ENCODE measurements at regions not wholly inside any gene's neighbourhood (a gene's known extent, or its start where the extent isn't known, plus 50 kb on each side); places are given as distances from the start of the nearest gene placed in this dataset.

DNA sequence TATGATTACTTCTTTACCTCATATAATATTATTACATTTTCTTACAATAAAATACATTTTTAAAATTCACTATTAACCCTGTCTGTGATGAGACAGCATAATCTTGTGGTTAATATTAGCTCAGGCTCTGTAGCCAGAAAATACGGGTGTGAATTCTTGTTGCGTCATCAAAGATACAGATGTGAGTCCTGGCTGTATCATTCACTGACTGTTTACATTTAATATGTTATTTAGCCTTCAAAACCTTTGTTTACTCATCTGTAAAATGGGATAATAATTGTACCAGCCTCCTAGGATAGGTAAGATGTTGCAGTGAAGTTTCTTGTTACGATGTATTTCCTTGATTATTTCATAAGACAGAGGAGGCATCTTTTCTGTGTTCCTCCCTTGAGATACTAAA, 184.7 kb upstream of the PRPS1L1 start:
- TF ChIP-seq EP300 (IDR thresholded peaks at IDR 0.05; ENCODE audit: borderline replicate concordance) (no peak), RAD21 (IDR thresholded peaks at IDR 0.05; ENCODE audit: low read depth) (no peak), ZBTB7A (IDR thresholded peaks at IDR 0.05; ENCODE audit: low read depth) (no peak), EGR1 (IDR thresholded peaks at IDR 0.05) (no peak), NFIC (IDR thresholded peaks at IDR 0.05) (no peak), TAF1 (IDR thresholded peaks at IDR 0.05; ENCODE audit: low read depth) (no peak), TEAD4 (IDR thresholded peaks at IDR 0.05) (no peak), CEBPB (IDR thresholded peaks at IDR 0.05) (no peak), CREB1 (IDR thresholded peaks at IDR 0.05; ENCODE audit: low read depth) (no peak)
- TF ChIP-seq, protein P1, sequence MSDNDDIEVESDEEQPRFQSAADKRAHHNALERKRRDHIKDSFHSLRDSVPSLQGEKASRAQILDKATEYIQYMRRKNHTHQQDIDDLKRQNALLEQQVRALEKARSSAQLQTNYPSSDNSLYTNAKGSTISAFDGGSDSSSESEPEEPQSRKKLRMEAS (IDR thresholded peaks at IDR 0.05), result no peak
- TF ChIP-seq, protein P2, sequence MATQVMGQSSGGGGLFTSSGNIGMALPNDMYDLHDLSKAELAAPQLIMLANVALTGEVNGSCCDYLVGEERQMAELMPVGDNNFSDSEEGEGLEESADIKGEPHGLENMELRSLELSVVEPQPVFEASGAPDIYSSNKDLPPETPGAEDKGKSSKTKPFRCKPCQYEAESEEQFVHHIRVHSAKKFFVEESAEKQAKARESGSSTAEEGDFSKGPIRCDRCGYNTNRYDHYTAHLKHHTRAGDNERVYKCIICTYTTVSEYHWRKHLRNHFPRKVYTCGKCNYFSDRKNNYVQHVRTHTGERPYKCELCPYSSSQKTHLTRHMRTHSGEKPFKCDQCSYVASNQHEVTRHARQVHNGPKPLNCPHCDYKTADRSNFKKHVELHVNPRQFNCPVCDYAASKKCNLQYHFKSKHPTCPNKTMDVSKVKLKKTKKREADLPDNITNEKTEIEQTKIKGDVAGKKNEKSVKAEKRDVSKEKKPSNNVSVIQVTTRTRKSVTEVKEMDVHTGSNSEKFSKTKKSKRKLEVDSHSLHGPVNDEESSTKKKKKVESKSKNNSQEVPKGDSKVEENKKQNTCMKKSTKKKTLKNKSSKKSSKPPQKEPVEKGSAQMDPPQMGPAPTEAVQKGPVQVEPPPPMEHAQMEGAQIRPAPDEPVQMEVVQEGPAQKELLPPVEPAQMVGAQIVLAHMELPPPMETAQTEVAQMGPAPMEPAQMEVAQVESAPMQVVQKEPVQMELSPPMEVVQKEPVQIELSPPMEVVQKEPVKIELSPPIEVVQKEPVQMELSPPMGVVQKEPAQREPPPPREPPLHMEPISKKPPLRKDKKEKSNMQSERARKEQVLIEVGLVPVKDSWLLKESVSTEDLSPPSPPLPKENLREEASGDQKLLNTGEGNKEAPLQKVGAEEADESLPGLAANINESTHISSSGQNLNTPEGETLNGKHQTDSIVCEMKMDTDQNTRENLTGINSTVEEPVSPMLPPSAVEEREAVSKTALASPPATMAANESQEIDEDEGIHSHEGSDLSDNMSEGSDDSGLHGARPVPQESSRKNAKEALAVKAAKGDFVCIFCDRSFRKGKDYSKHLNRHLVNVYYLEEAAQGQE (IDR thresholded peaks at IDR 0.05; ENCODE audit: low read depth), result no peak

DNA sequence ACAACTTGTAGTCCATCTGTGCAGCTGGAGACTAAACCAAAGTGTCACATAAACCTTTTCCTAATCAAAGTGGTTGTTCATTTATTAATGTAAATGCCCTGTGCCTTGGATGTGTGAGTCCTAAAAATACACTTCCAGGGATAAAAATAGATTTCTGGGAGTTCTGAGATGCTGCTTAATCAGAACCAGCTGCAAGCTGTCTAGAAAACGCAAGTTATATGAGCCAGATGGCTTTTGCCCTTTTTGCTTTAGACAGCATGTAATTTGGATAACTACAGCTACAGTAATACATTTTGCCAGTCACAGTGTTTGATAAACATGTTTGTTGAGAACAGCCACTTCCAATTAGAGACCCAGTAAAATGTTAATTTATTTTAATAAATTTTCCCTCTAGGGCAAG, 185.1 kb upstream of the PRPS1L1 start:
- TF ChIP-seq TEAD4 (IDR thresholded peaks at IDR 0.05) (no peak), TAF1 (IDR thresholded peaks at IDR 0.05; ENCODE audit: low read depth) (no peak), CREB1 (IDR thresholded peaks at IDR 0.05; ENCODE audit: low read depth) (no peak), CEBPB (IDR thresholded peaks at IDR 0.05) (no peak), EP300 (IDR thresholded peaks at IDR 0.05; ENCODE audit: borderline replicate concordance) (no peak), TCF12 (IDR thresholded peaks at IDR 0.05; ENCODE audit: low read depth) (no peak), RAD21 (IDR thresholded peaks at IDR 0.05; ENCODE audit: low read depth) (no peak), FOXM1 (IDR thresholded peaks at IDR 0.05; ENCODE audit: borderline replicate concordance, low read depth) (no peak), NFIC (IDR thresholded peaks at IDR 0.05) (no peak), YY1 (IDR thresholded peaks at IDR 0.05; ENCODE audit: low read depth) (no peak), EGR1 (IDR thresholded peaks at IDR 0.05) (no peak)
- TF ChIP-seq, protein P2 (IDR thresholded peaks at IDR 0.05; ENCODE audit: low read depth), result no peak
- TF ChIP-seq, protein P3, sequence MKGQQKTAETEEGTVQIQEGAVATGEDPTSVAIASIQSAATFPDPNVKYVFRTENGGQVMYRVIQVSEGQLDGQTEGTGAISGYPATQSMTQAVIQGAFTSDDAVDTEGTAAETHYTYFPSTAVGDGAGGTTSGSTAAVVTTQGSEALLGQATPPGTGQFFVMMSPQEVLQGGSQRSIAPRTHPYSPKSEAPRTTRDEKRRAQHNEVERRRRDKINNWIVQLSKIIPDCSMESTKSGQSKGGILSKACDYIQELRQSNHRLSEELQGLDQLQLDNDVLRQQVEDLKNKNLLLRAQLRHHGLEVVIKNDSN (IDR thresholded peaks at IDR 0.05), result no peak
- TF ChIP-seq, protein P1 (IDR thresholded peaks at IDR 0.05), result no peak

DNA sequence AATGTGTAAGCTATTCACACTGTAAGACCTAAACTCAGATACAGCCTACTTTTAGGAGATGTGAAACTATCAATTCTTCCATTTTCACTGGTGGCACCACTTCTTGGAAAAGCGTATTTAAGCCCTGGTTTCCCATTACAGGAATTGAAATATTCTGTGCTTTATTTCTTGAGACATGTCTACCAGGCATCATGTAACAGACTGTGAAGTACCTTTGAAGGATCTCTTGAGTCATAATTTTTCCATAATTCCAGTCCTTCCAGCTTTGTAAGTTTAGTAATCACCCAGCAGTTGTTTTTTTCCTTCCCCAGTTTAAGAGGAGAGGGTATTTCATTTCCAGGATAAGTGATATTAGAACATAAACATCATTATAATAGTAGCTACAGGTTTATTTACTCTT, 186.0 kb upstream of the PRPS1L1 start:
- TF ChIP-seq, protein P3 (IDR thresholded peaks at IDR 0.05), result no peak
- TF ChIP-seq CREB1 (IDR thresholded peaks at IDR 0.05; ENCODE audit: low read depth), result no peak
- TF ChIP-seq NFIC (IDR thresholded peaks at IDR 0.05), result no peak
- no peak for TF ChIP-seq TAF1 (IDR thresholded peaks at IDR 0.05; ENCODE audit: low read depth)
- no peak for TF ChIP-seq TCF12 (IDR thresholded peaks at IDR 0.05; ENCODE audit: low read depth)
- no peak for TF ChIP-seq FOXM1 (IDR thresholded peaks at IDR 0.05; ENCODE audit: borderline replicate concordance, low read depth)
- TF ChIP-seq EGR1 (IDR thresholded peaks at IDR 0.05), result no peak
- TF ChIP-seq, protein P1 (IDR thresholded peaks at IDR 0.05), result no peak
- TF ChIP-seq CEBPB (IDR thresholded peaks at IDR 0.05), result no peak

DNA sequence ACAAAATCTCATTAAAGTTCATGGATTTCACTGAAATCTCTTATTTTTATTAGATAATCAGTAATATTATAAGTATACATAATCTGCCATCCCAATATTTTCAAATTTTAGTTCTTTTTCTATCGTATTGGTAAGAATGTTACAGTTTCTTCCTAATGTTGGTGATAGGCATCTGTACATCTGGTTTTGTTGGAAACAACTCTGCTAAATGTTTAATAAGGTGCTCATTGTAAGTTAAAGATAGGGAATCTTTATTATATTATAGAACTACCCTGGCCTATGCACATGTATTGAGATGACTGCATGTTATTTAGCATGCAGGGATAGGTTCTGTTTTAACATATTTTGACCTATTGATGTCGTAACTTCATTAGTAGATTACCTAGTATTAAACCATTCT, 188.6 kb upstream of the PRPS1L1 start:
- no peak for TF ChIP-seq YY1 (IDR thresholded peaks at IDR 0.05; ENCODE audit: low read depth)

DNA sequence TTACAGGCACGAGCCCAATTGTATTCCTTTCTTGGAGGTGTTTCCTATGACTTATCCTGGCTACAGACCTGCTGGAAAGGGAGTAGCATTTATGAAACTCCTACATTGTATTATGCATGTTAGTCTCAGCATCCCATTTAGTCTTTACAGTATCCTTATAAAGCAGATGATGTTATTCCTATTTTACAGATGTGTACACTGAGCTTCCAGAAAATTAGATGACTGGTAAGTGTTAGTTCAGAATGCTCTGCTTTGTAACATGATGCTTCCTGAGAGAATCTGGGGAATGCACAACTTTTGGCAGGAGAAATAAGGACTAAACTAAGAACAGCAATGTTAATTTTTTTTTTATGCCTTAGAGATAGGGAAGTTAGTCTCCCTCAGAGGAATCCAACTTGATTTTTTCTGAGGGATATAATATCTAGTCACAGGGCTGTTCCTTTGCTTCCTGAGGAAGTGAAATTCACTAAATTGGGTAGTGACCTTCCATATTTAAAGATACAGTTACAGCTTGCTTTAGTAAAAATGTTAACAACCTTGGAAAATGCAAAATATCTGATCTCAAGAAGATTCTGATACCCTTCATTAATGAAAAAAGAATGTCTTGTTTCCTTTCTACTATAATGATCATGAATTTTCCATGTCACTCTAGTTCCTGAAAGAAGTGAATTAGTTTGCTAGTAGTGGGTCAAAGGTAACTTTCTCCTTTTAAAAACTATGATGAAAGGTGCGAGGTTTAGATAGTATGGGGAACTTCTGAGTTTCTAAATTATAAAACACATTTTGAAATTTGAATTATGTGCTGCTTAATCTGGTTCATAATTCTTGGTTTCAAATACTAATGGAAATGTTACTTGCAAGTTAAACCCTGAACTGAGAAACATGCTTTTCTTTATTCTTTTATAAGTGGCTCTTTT, 194.0 kb upstream of the PRPS1L1 start:
- TF ChIP-seq, protein P1 (IDR thresholded peaks at IDR 0.05), result no peak
- TF ChIP-seq EGR1 (IDR thresholded peaks at IDR 0.05), result no peak

DNA sequence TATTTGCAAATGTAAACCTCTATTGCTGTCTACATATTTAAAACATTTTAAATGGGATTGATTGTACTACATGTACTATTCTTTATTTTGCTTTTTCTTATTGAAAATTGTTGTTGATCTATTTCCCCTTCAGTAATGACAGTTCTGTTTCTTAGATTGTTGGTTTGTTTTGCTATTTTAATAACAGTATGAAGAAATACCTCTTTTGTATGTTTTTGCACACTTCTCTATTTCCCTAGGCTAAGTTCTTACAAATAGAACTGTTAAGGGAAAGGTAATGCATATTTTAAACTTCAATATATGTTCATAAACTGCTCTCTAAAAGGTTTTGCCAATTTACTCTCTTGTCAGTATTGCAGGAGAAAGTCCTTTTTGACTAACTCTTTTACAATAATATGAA, 195.0 kb upstream of the PRPS1L1 start:
- TF ChIP-seq YY1 (IDR thresholded peaks at IDR 0.05; ENCODE audit: low read depth) (no peak), EP300 (IDR thresholded peaks at IDR 0.05; ENCODE audit: borderline replicate concordance) (no peak), TAF1 (IDR thresholded peaks at IDR 0.05; ENCODE audit: low read depth) (no peak), CREB1 (IDR thresholded peaks at IDR 0.05; ENCODE audit: low read depth) (no peak), NFIC (IDR thresholded peaks at IDR 0.05) (no peak), TEAD4 (IDR thresholded peaks at IDR 0.05) (no peak), ZBTB7A (IDR thresholded peaks at IDR 0.05; ENCODE audit: low read depth) (no peak), EGR1 (IDR thresholded peaks at IDR 0.05) (no peak), TCF12 (IDR thresholded peaks at IDR 0.05; ENCODE audit: low read depth) (no peak), FOXM1 (IDR thresholded peaks at IDR 0.05; ENCODE audit: borderline replicate concordance, low read depth) (no peak), RAD21 (IDR thresholded peaks at IDR 0.05; ENCODE audit: low read depth) (no peak), CEBPB (IDR thresholded peaks at IDR 0.05) (no peak)
- TF ChIP-seq, protein P3 (IDR thresholded peaks at IDR 0.05), result no peak
- TF ChIP-seq, protein P2 (IDR thresholded peaks at IDR 0.05; ENCODE audit: low read depth), result no peak
- TF ChIP-seq, protein P1 (IDR thresholded peaks at IDR 0.05), result no peak

All from Ishikawa (cell line).